ENCODE measurements at regions not wholly inside any gene's neighbourhood (a gene's known extent, or its start where the extent isn't known, plus 50 kb on each side); places are given as distances from the start of the nearest gene placed in this dataset.

DNA sequence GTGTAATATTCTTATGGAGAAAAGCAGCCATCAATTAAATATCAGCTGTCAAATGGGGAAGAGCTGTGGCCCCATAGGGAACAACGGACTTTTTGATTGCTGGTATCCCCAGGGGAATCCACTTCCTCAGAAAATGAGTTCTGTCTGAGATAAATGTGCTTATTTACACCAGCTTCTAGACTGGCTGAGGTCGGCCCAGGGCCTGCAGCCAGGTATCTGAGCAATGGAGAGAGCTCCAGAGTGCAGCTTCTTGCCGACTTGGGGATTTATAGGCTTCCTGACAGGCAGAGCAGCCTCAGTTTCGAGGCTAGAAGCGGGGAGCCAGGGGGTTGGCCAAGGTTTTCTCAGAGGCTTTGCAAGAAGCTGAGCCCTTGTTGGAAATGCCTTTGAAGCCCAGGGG lies 67.2 kb downstream of the MCFD2 start:
- intact Hi-C loops (cut with DNase I; ENCODE audit: low total_unique reads): no loop called here
- no peak overlapping the region for H3K4me3 ChIP-seq
- H3K9me3 ChIP-seq: no peaks in the 10 kb centered on the region
- TF ChIP-seq, protein P1, sequence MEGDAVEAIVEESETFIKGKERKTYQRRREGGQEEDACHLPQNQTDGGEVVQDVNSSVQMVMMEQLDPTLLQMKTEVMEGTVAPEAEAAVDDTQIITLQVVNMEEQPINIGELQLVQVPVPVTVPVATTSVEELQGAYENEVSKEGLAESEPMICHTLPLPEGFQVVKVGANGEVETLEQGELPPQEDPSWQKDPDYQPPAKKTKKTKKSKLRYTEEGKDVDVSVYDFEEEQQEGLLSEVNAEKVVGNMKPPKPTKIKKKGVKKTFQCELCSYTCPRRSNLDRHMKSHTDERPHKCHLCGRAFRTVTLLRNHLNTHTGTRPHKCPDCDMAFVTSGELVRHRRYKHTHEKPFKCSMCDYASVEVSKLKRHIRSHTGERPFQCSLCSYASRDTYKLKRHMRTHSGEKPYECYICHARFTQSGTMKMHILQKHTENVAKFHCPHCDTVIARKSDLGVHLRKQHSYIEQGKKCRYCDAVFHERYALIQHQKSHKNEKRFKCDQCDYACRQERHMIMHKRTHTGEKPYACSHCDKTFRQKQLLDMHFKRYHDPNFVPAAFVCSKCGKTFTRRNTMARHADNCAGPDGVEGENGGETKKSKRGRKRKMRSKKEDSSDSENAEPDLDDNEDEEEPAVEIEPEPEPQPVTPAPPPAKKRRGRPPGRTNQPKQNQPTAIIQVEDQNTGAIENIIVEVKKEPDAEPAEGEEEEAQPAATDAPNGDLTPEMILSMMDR (IDR thresholded peaks at IDR 0.05): no peak
- TF ChIP-seq POLR2AphosphoS5 (IDR thresholded peaks at IDR 0.05) (no peak), EP300 (IDR thresholded peaks at IDR 0.05) (no peak), POLR2A (IDR thresholded peaks at IDR 0.05) (no peak)
- peaks cover 54 to 68% (median 59%) of the 10 kb centered on the region in 4 donors for H3K4me1 ChIP-seq
- H3K27me3 ChIP-seq: no peaks in the 10 kb centered on the region
- no peaks in the 10 kb centered on the region for H3K36me3 ChIP-seq
- peak overlapping the region in 4 of 5 donors; percentile 83 to 91 (median 88) for H3K27ac ChIP-seq
- WGBS, 5 donors: 29 to 44% (median 38%) methylated on average over 5 of the region's 5 CpGs
- DNase-seq: peak in 1 of 2 donors; percentile 54

DNA sequence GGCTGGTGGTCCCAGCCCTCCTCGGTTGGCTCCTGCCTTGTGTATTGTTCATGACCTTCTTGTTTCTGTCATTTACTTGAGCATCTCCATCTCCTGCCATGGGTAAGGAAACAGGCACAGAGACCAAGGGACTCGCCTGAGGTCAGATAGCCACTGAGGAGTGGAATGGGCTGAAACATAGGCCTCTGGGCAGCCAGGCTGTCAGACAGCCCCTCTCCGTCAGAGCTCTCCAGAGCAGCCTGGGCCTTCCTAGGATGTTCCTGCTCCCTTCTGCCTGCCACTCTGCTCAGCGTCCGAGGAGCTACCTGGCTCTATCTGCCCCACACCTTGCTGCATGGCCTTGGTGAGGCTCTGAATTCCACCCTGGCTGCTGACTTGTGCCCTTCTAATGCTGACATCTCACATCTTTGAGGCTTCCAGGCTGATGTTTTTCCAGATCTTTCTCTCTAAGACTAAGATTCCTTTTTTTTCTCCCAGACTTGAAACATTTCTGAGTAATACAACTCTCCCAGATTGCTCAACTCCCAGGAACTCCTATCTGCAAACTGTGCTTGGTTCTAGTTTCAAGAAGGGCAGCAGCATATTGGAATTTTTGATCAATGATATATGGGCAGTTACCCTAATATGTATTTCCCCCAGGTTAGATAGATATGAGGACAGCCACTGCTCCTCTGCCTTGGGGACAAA lies 67.7 kb downstream of the MCFD2 start:
- TF ChIP-seq POLR2AphosphoS5 (IDR thresholded peaks at IDR 0.05): peak in 1 of 3 donors; percentile 15
- TF ChIP-seq, protein P1 (IDR thresholded peaks at IDR 0.05): no peak
- 44 to 59% (median 55%) methylated on average over 5 of the region's 5 CpGs for WGBS, 5 donors
- peaks cover 54 to 71% (median 59%) of the 10 kb centered on the region in 4 donors for H3K4me1 ChIP-seq

DNA sequence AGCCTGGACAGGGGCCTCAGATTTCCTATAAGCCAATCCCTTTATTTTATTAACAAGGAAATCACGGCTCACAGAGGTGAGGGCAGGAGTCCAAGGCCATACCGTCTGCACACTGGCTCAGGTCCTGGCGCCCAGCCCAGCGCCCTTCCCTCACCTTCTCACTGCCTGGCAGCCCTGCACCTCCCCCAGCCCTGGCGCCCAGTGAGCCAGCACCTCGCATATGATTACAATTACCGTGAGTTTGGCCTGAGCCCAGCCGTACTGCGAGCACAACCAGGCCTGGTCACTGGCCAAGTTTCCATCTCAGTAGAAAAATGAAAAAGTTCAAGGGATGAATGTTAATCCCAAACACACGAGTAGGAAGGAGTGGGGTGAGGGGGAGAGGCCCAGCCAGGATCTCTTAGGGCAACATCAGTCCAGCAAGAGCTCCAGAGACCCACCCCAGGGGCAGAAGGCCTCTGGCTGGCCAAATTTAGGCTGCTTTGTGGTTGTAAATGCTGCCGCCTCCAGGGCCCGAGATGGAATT lies 68.4 kb downstream of the MCFD2 start:
- H3K36me3 ChIP-seq: no peaks in the 10 kb centered on the region
- peak; percentile 97 to 99 for DNase-seq
- TF ChIP-seq, protein P1 (IDR thresholded peaks at IDR 0.05): no peak
- TF ChIP-seq POLR2A (IDR thresholded peaks at IDR 0.05) (no peak), EP300 (IDR thresholded peaks at IDR 0.05) (peak; percentile 82), POLR2AphosphoS5 (IDR thresholded peaks at IDR 0.05) (peak; percentile 83 to 99 (median 97))
- H3K4me1 ChIP-seq: peaks cover 54 to 71% (median 59%) of the 10 kb centered on the region in 4 donors
- 24 to 37% (median 29%) methylated on average over 12 of the region's 12 CpGs for WGBS, 5 donors
- H3K9me3 ChIP-seq: no peaks in the 10 kb centered on the region
- H3K27ac ChIP-seq: peak overlapping the region; percentile 78 to 91 (median 84)
- intact Hi-C loops (cut with DNase I; ENCODE audit: low total_unique reads): no loop called here
- no peak overlapping the region for H3K4me3 ChIP-seq
- H3K27me3 ChIP-seq: no peaks in the 10 kb centered on the region

More for the DNA sequence above, 67.7 kb downstream of the MCFD2 start:
- Histone ChIP-seq H3K4me3 (no peak overlapping the region), H3K27ac (peak overlapping the region; percentile 78 to 91 (median 84)), H3K36me3 (no peaks in the 10 kb centered on the region), H3K9me3 (no peaks in the 10 kb centered on the region), H3K27me3 (no peaks in the 10 kb centered on the region)
- intact Hi-C loops (cut with DNase I; ENCODE audit: low total_unique reads): no loop called here
- DNase-seq: no peak

DNA sequence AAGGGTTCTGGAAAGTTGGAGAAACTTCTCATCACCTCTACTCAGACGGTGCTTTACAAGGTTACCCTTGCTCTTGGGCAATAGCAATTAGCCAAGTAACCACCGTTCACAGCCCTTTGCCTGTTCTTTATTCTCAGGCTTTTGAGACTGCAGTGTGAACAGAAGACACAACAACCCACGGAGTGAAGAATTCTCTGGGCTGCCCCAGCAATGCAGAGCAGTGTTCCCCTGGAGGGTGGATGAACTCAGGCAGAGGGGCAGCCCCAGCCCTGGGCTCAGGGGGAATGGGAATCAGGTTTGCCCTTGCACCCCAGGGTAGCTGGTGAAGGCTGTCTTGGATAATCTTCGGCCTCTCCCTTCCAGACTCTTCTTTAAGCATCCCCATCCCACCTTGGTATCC lies 69.1 kb downstream of the MCFD2 start:
- Histone ChIP-seq H3K27ac (peak overlapping the region; percentile 78 to 91 (median 84)), H3K4me3 (no peak overlapping the region), H3K36me3 (no peaks in the 10 kb centered on the region), H3K9me3 (no peaks in the 10 kb centered on the region), H3K4me1 (peaks cover 54 to 78% (median 59%) of the 10 kb centered on the region in 4 donors), H3K27me3 (no peaks in the 10 kb centered on the region)
- intact Hi-C loops (cut with DNase I; ENCODE audit: low total_unique reads): no loop called here
- TF ChIP-seq POLR2AphosphoS5 (IDR thresholded peaks at IDR 0.05): no peak
- TF ChIP-seq EP300 (IDR thresholded peaks at IDR 0.05): no peak
- no peak for TF ChIP-seq POLR2A (IDR thresholded peaks at IDR 0.05)
- TF ChIP-seq, protein P1 (IDR thresholded peaks at IDR 0.05): no peak
- 55 to 71% (median 61%) methylated on average over 4 of the region's 4 CpGs for WGBS, 5 donors
- DNase-seq: no peak
